Mesenchymal stem cell (in vitro differentiated cells and primary cell): ENCODE measurements at regions not wholly inside any gene's neighbourhood (a gene's known extent, or its start where the extent isn't known, plus 50 kb on each side); places are given as distances from the start of the nearest gene placed in this dataset.
"Not testable (repeated sequence)": the region's sequence is repeated elsewhere in the genome, so short reads cannot be mapped to it uniquely, and the experiment has no call there.

Experiments used
- DNase-seq: peaks from one replicate; pipeline ENCODE4 v3.0.0-alpha.2; 2013
- H2AFZ ChIP-seq: one replicate; pipeline ENCODE4 v1.6.1; 2013; ENCODE audit warnings: low read depth, mild to moderate bottlenecking, control low read depth, inconsistent platforms, low read length, moderate library complexity
- H2AK5ac ChIP-seq: 2 replicates; pipeline ENCODE4 v1.6.1; 2013; ENCODE audit warnings: low read length, moderate library complexity, mild to moderate bottlenecking, inconsistent platforms; ENCODE audit not compliant: severe bottlenecking
- H2BK120ac ChIP-seq: one replicate; pipeline ENCODE4 v1.6.1; 2013; ENCODE audit warnings: low read depth, mild to moderate bottlenecking, inconsistent platforms, low read length, moderate library complexity
- H2BK12ac ChIP-seq, 2 experiments: one replicate each; pipeline ENCODE4 v1.6.1; 2013; ENCODE audit warnings: inconsistent platforms in 2 of 2, low read length in 2 of 2, mild to moderate bottlenecking in 2 of 2, moderate library complexity in 2 of 2, control low read depth in 1 of 2
- H2BK15ac ChIP-seq: one replicate; pipeline ENCODE4 v1.6.1; 2013; ENCODE audit warnings: mild to moderate bottlenecking, low read depth, inconsistent platforms; ENCODE audit not compliant: poor library complexity, severe bottlenecking
- H2BK5ac ChIP-seq: 2 replicates; pipeline ENCODE4 v1.6.1; 2013; ENCODE audit warnings: low read depth, mild to moderate bottlenecking, low read length, control low read depth, inconsistent platforms; ENCODE audit not compliant: poor library complexity, severe bottlenecking
- H3K14ac ChIP-seq, 2 experiments: one replicate each; pipeline ENCODE4 v1.6.1; 2013; ENCODE audit warnings: inconsistent platforms in 2 of 2, low read length in 2 of 2, control low read depth in 1 of 2, mild to moderate bottlenecking in 1 of 2, moderate library complexity in 1 of 2
- H3K18ac ChIP-seq, 2 experiments: one replicate each; pipeline ENCODE4 v1.6.1; 2013; ENCODE audit warnings: inconsistent platforms in 2 of 2, low read length in 2 of 2, control low read depth in 1 of 2, low read depth in 1 of 2, mild to moderate bottlenecking in 1 of 2
- H3K23ac ChIP-seq, 2 experiments: one replicate each; pipeline ENCODE4 v1.6.1; 2013; ENCODE audit warnings: inconsistent platforms in 2 of 2, low read length in 2 of 2, mild to moderate bottlenecking in 2 of 2, moderate library complexity in 2 of 2, control low read depth in 1 of 2
- H3K27ac ChIP-seq: 2 replicates; pipeline ENCODE4 v1.5.1; 2013; ENCODE audit warnings: mild to moderate bottlenecking, moderate library complexity, low read length, control low read depth, inconsistent platforms; ENCODE audit not compliant: poor library complexity, severe bottlenecking
- H3K27me3 ChIP-seq, 2 experiments: 2 replicates each; pipeline versions ENCODE4 v1.6.1 to v1.7.0; 2013; ENCODE audit warnings: low read length in 2 of 2, mild to moderate bottlenecking in 2 of 2, moderate library complexity in 2 of 2, control low read depth in 1 of 2, inconsistent platforms in 1 of 2; ENCODE audit not compliant: control insufficient read depth in 1 of 2, insufficient read depth in 1 of 2
- H3K36me3 ChIP-seq, 2 experiments: 2 replicates each; pipeline versions ENCODE4 v1.6.1 to v1.7.0; 2013; ENCODE audit warnings: low read length in 2 of 2, control low read depth in 1 of 2, inconsistent platforms in 1 of 2, low read depth in 1 of 2, mild to moderate bottlenecking in 1 of 2; ENCODE audit not compliant: insufficient read depth in 2 of 2, control insufficient read depth in 1 of 2
- H3K4ac ChIP-seq, 2 experiments: one replicate each; pipeline ENCODE4 v1.6.1; 2013; ENCODE audit warnings: inconsistent platforms in 2 of 2, low read length in 2 of 2, mild to moderate bottlenecking in 2 of 2, moderate library complexity in 2 of 2, control low read depth in 1 of 2, low read depth in 1 of 2
- H3K4me1 ChIP-seq: 2 replicates; pipeline ENCODE4 v1.6.1; 2013; ENCODE audit warnings: low read depth, low read length, control low read depth; ENCODE audit not compliant: control insufficient read depth, insufficient read depth
- H3K4me2 ChIP-seq: 2 replicates; pipeline ENCODE4 v1.6.1; 2013; ENCODE audit warnings: low read length, mild to moderate bottlenecking, inconsistent platforms; ENCODE audit not compliant: poor library complexity, severe bottlenecking
- H3K4me3 ChIP-seq, 2 experiments: 2 replicates each; pipeline versions ENCODE4 v1.5.1 to v1.7.0; 2013; ENCODE audit warnings: low read length in 2 of 2, mild to moderate bottlenecking in 2 of 2, control low read depth in 1 of 2, low read depth in 1 of 2; ENCODE audit not compliant: insufficient read depth in 1 of 2
- H3K79me1 ChIP-seq: replicated peaks from 2 replicates; pipeline ENCODE4 v1.6.1; 2013; ENCODE audit warnings: mild to moderate bottlenecking, control low read depth, low read length, inconsistent platforms; ENCODE audit not compliant: poor library complexity, severe bottlenecking
- H3K9ac ChIP-seq: 2 replicates; pipeline ENCODE4 v1.7.0; 2013; ENCODE audit warnings: mild to moderate bottlenecking, low read length, moderate library complexity
- H3K9me3 ChIP-seq: 2 replicates; pipeline ENCODE4 v1.7.0; 2013; ENCODE audit warnings: mild to moderate bottlenecking, low read length; ENCODE audit not compliant: control insufficient read depth
- H4K8ac ChIP-seq: one replicate; pipeline ENCODE4 v1.6.1; 2013; ENCODE audit warnings: inconsistent platforms, mild to moderate bottlenecking, low read length, moderate library complexity
- H4K91ac ChIP-seq: one replicate; pipeline ENCODE4 v1.6.1; 2013; ENCODE audit warnings: mild to moderate bottlenecking, low read length, inconsistent platforms
- WGBS: methylation state at CpG from one replicate; pipeline ENCODE4 v1.1.7; 2013; ENCODE audit warnings: mixed read lengths; 5-methylcytosine and 5-hydroxymethylcytosine counted together

DNA sequence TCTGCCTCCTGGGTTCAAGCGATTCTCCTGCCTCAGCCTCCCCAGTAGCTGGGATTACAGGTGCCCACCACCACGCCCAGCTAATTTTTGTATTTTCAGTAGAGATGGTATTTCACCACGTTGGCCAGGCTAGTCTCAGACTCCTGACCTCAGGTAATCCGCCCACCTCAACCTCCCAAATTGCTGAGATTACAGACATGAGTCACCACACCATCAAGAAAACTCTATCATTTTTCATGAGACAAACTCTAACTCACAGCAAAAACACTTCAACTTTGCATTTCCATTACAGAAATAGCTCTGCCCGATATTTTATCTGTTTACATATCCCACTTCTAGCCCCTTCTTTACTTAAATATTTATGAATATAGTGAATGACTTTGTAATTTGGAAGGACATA is 561.1 kb downstream of the TMX3 start:
- H4K8ac ChIP-seq, H3K23ac ChIP-seq, H3K18ac ChIP-seq, H3K27ac ChIP-seq, H2BK12ac ChIP-seq, H2BK15ac ChIP-seq, H2BK120ac ChIP-seq, H3K4me3 ChIP-seq, H2AK5ac ChIP-seq, H3K9ac ChIP-seq, H3K36me3 ChIP-seq, H3K4me2 ChIP-seq, H3K4ac ChIP-seq, H3K9me3 ChIP-seq, H3K79me1 ChIP-seq, H3K27me3 ChIP-seq, H4K91ac ChIP-seq, DNase-seq, H2AFZ ChIP-seq, H2BK5ac ChIP-seq, H3K14ac ChIP-seq, H3K4me1 ChIP-seq: not testable (repeated sequence)
- 97% methylated on average over 4 of the region's 5 CpGs for WGBS

DNA sequence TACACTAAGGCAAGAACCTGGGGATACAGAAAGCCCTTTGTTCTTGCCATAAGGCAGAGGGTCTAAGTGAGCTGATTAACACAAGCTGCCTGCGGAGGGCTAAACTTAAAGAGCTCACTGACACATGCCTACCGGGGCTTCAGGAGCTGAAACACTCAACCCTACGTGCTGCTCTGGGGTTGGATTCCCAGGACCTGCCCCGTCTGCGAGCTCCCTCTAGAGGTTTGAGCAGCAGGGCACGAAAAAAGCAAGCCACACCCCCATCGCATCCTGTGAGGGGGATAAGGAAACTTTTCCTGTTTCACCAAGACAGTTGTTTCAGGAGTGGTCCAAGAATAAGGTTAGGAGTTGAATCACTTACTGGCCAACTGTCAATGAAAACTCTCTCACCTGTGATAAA is 562.1 kb downstream of the TMX3 start:
- Histone ChIP-seq H3K27me3 (no peaks in the 10 kb centered on the region), H2AK5ac (no peak overlapping the region), H2BK12ac (no peak overlapping the region), H3K4me3 (no peak overlapping the region), H2BK5ac (no peak overlapping the region), H3K23ac (no peak overlapping the region), H3K79me1 (no peaks in the 10 kb centered on the region), H3K36me3 (no peaks in the 10 kb centered on the region), H2AFZ (no peak overlapping the region), H3K9me3 (no peaks in the 10 kb centered on the region), H3K9ac (no peak overlapping the region), H3K4me2 (no peak overlapping the region), H3K4ac (no peak overlapping the region), H3K4me1 (no peaks in the 10 kb centered on the region), H3K27ac (no peak overlapping the region), H2BK120ac (no peak overlapping the region), H2BK15ac (no peak overlapping the region), H3K14ac (no peak overlapping the region), H4K8ac (no peak overlapping the region), H4K91ac (no peak overlapping the region), H3K18ac (no peak overlapping the region)
- no peak for DNase-seq
- 68% methylated on average over 7 of the region's 7 CpGs for WGBS

DNA sequence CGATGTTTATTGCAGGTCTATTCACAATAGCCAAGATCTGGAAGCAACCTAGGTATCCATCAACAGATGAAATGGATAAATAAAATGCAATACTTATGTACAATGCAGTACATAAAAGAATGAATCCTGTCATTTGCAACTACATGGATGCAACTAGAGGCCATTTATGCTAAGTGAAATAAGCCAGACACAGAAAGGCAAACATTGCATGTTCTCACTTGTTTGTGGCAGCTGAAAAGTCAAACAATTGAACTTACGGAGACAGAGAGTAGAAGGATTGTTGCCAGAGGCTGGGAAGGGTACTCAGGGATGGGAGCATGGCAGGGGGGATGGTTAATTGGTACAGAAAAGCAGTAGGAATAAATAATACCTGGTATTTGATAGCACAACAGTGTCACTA is 563.9 kb downstream of the TMX3 start:
- Histone ChIP-seq H2BK15ac (no peak overlapping the region), H3K27me3 (no peaks in the 10 kb centered on the region)

DNA sequence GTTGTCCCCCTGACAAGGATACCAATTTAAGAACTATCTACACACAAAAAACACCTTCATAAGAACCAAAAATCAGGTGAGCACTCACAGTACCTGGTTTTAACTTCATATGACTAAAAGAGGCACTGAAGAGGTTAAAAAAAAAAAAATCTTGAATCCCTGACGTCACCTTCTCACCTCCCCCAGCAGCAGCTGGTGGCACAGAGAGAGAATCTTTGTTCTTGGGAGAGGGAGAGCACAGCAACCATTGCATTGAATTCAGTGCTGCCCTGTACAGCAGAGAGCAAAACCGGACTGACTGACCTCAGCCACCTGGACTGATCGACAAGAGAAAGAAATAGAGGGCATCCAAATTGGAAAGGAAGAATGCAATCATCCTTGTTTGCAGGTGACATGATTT is 566.0 kb downstream of the TMX3 start:
- Histone ChIP-seq H4K91ac (no peak overlapping the region), H2BK120ac (no peak overlapping the region), H2AK5ac (no peak overlapping the region), H3K4me1 (no peaks in the 10 kb centered on the region), H3K36me3 (no peaks in the 10 kb centered on the region), H3K18ac (no peak overlapping the region), H3K27ac (no peak overlapping the region), H3K4me3 (no peak overlapping the region), H3K79me1 (no peaks in the 10 kb centered on the region), H2BK5ac (no peak overlapping the region), H3K27me3 (no peaks in the 10 kb centered on the region), H3K23ac (no peak overlapping the region), H2AFZ (no peak overlapping the region), H2BK12ac (no peak overlapping the region), H3K9ac (no peak overlapping the region), H2BK15ac (no peak overlapping the region), H3K9me3 (no peaks in the 10 kb centered on the region), H3K4ac (no peak overlapping the region), H4K8ac (no peak overlapping the region), H3K14ac (no peak overlapping the region), H3K4me2 (no peak overlapping the region)
- 100% methylated on average over 1 of the region's 3 CpGs for WGBS
- no peak for DNase-seq

More for the DNA sequence above, 563.9 kb downstream of the TMX3 start:
- no peaks in the 10 kb centered on the region for H3K79me1 ChIP-seq
- no peak overlapping the region for H2AK5ac ChIP-seq
- H3K4me2 ChIP-seq: no peak overlapping the region
- no peaks in the 10 kb centered on the region for H3K9me3 ChIP-seq
- H2AFZ ChIP-seq: no peak overlapping the region
- no peak overlapping the region for H3K4ac ChIP-seq
- no peaks in the 10 kb centered on the region for H3K36me3 ChIP-seq
- no peak overlapping the region for H4K91ac ChIP-seq
- no peak overlapping the region for H3K27ac ChIP-seq
- H2BK120ac ChIP-seq: no peak overlapping the region
- no peak overlapping the region for H4K8ac ChIP-seq
- no peak overlapping the region for H3K18ac ChIP-seq
- 79% methylated on average over 1 of the region's 2 CpGs for WGBS
- H3K14ac ChIP-seq: no peak overlapping the region
- no peak overlapping the region for H3K4me3 ChIP-seq
- peak; percentile 3 for DNase-seq
- H2BK5ac ChIP-seq: no peak overlapping the region
- H2BK12ac ChIP-seq: no peak overlapping the region
- H3K23ac ChIP-seq: no peak overlapping the region
- H3K9ac ChIP-seq: no peak overlapping the region
- no peaks in the 10 kb centered on the region for H3K4me1 ChIP-seq
